Naive thymus-derived CD4-positive, alpha-beta T cell (primary cell): ENCODE measurements at regions not wholly inside any gene's neighbourhood (a gene's known extent, or its start where the extent isn't known, plus 50 kb on each side); places are given as distances from the start of the nearest gene placed in this dataset.
A peak's percentile ranks its signal among the peaks of the same experiment; 100 is the strongest.

Experiments used
- ATAC-seq: fragments of 150-1000 bp; cut with Tn5 transposase; 2 replicates; pipeline ENCODE4 v1.10.0; 2021; ENCODE audit warnings: mild to moderate bottlenecking, moderate library complexity
- CTCF ChIA-PET: fragments of 350-600 bp; sonication (Branson Sonifier 250); formaldehyde crosslinking; loops from one replicate; lab custom pipeline; 2021; ENCODE audit warnings: antibody characterized with exemption; lab: Charles Lee
- POLR2A ChIA-PET: fragments of 350-600 bp; sonication (Branson Sonifier 250); formaldehyde crosslinking; loops from one replicate; lab custom pipeline; 2021; ENCODE audit warnings: antibody characterized with exemption, inconsistent platforms; lab: Charles Lee
- DNase-seq, 9 donors: peaks; one replicate each; pipeline versions ENCODE4 v3.0.0 to v3.0.0-alpha.2; 2020 to 2022; ENCODE audit warnings: mixed read lengths in 1 of 9
- H3K27ac ChIP-seq: one replicate; pipeline ENCODE4 v1.7.0; 2013; ENCODE audit warnings: mild to moderate bottlenecking, low read depth, low read length, moderate library complexity
- H3K27me3 ChIP-seq, 2 donors: one replicate each; pipeline ENCODE4 v1.7.0; 2013; ENCODE audit warnings: low read length in 2 of 2, mild to moderate bottlenecking in 2 of 2, moderate library complexity in 2 of 2; ENCODE audit not compliant: control insufficient read depth in 2 of 2, insufficient read depth in 2 of 2
- H3K36me3 ChIP-seq, 3 experiments: 1 replicate in 2 of 3; 2 replicates in 1 of 3; pipeline ENCODE4 v1.7.0; 2013; ENCODE audit warnings: low read length in 3 of 3, mild to moderate bottlenecking in 3 of 3, moderate library complexity in 1 of 3; ENCODE audit not compliant: insufficient read depth in 3 of 3, control insufficient read depth in 2 of 3
- H3K4me1 ChIP-seq, 2 donors: one replicate each; pipeline ENCODE4 v1.7.0; 2013; ENCODE audit warnings: low read length in 2 of 2, mild to moderate bottlenecking in 2 of 2, moderate library complexity in 1 of 2; ENCODE audit not compliant: control insufficient read depth in 2 of 2, insufficient read depth in 2 of 2
- H3K4me3 ChIP-seq: 2 replicates; pipeline ENCODE4 v1.7.0; 2013; ENCODE audit warnings: mild to moderate bottlenecking, low read length
- H3K9me3 ChIP-seq, 3 experiments: 1 replicate in 2 of 3; 2 replicates in 1 of 3; pipeline ENCODE4 v1.7.0; 2013; ENCODE audit warnings: low read length in 3 of 3; ENCODE audit not compliant: control insufficient read depth in 2 of 3
- H3K27ac Mint-ChIP-seq, 9 donors: one replicate each; pipeline ENCODE4 v1.8.0; 2020 to 2022; ENCODE audit warnings: mixed read lengths in 9 of 9, mild to moderate bottlenecking in 8 of 9, moderate library complexity in 5 of 9, inconsistent platforms in 2 of 9
- H3K27me3 Mint-ChIP-seq, 5 donors: one replicate each; pipeline ENCODE4 v1.8.0; 2021 to 2022; ENCODE audit warnings: mixed read lengths in 5 of 5, mild to moderate bottlenecking in 1 of 5
- H3K36me3 Mint-ChIP-seq, 5 donors: one replicate each; pipeline ENCODE4 v1.8.0; 2020 to 2022; ENCODE audit warnings: mixed read lengths in 5 of 5, mild to moderate bottlenecking in 3 of 5, inconsistent platforms in 1 of 5
- H3K4me1 Mint-ChIP-seq, 7 donors: one replicate each; pipeline ENCODE4 v1.8.0; 2020 to 2022; ENCODE audit warnings: mixed read lengths in 7 of 7, mild to moderate bottlenecking in 3 of 7, inconsistent platforms in 1 of 7
- H3K4me3 Mint-ChIP-seq, 10 donors: one replicate each; pipeline ENCODE4 v1.8.0; 2020 to 2022; ENCODE audit warnings: mild to moderate bottlenecking in 10 of 10, mixed read lengths in 10 of 10, moderate library complexity in 6 of 10, inconsistent platforms in 2 of 10
- H3K9me3 Mint-ChIP-seq, 11 donors: one replicate each; pipeline ENCODE4 v1.8.0; 2020 to 2022; ENCODE audit warnings: mixed read lengths in 11 of 11, mild to moderate bottlenecking in 4 of 11, inconsistent platforms in 1 of 11, moderate library complexity in 1 of 11
- intact Hi-C, 2 donors: fragments of 100-400 bp; cut with micrococcal nuclease; formaldehyde crosslinking; loops; one replicate each; pipeline ENCODE4 v1.15.1; 2023

- Histone ChIP-seq H3K27ac (no peak overlapping the region), H3K9me3 (no peaks in the 10 kb centered on the region), H3K4me1 (no peaks in the 10 kb centered on the region), H3K27me3 (no peaks in the 10 kb centered on the region), H3K36me3 (no peaks in the 10 kb centered on the region), H3K4me3 (no peak overlapping the region)
- no peaks in the 10 kb centered on the region for H3K36me3 Mint-ChIP-seq
- H3K9me3 Mint-ChIP-seq = no peaks in the 10 kb centered on the region
- H3K4me3 Mint-ChIP-seq = peak overlapping the region in 2 of 10 donors; percentile 24 to 32
- peaks cover 0 to 8% (median 4%) of the 10 kb centered on the region in 7 donors for H3K4me1 Mint-ChIP-seq
- DNase-seq (peak; percentile 23 to 72 (median 53)), ATAC-seq (peak; percentile 78)
- intact Hi-C loops = loop anchor here (1.0 to 5.0 kb wide), 6 partner anchors 47 to 1528 kb away; no protein-coding TSS in a partner anchor
- H3K27ac Mint-ChIP-seq = no peak overlapping the region
- peaks cover 0 to 33% (median 10%) of the 10 kb centered on the region in 5 donors for H3K27me3 Mint-ChIP-seq
- ChIA-PET CTCF (interaction anchor here (0.7 to 2.9 kb wide), 9 partner anchors 9 to 1512 kb away, joined by 3 to 33 read pairs (median 4); no protein-coding TSS in a partner anchor), POLR2A (no interaction called here)
Measured at GRCh38 chr10:3239066-3239919, 66.7 kb upstream of the PITRM1 start.

- ChIA-PET CTCF (interaction anchor here (0.6 to 1.7 kb wide), 4 partner anchors 19 to 1461 kb away, joined by 3 to 6 read pairs (median 4); no protein-coding TSS in a partner anchor), POLR2A (no interaction called here)
- H3K36me3 Mint-ChIP-seq = no peaks in the 10 kb centered on the region
- no peak overlapping the region for H3K27ac ChIP-seq
- no peaks in the 10 kb centered on the region for H3K36me3 ChIP-seq
- H3K4me1 Mint-ChIP-seq = peaks cover 0 to 8% (median 4%) of the 10 kb centered on the region in 7 donors
- H3K27ac Mint-ChIP-seq = no peak overlapping the region
- ATAC-seq (no peak), DNase-seq (no peak)
- H3K4me1 ChIP-seq = no peaks in the 10 kb centered on the region
- intact Hi-C loops = loop anchor here in 1 of 2 donors (2.0 to 5.0 kb wide), 4 partner anchors 46 to 1529 kb away; no protein-coding TSS in a partner anchor
- H3K4me3 ChIP-seq = no peak overlapping the region
- no peak overlapping the region for H3K4me3 Mint-ChIP-seq
- H3K9me3 Mint-ChIP-seq = no peaks in the 10 kb centered on the region
- H3K9me3 ChIP-seq = no peaks in the 10 kb centered on the region
- H3K27me3 Mint-ChIP-seq = peaks cover 0 to 36% (median 7%) of the 10 kb centered on the region in 5 donors
- no peaks in the 10 kb centered on the region for H3K27me3 ChIP-seq
Measured at GRCh38 chr10:3238115-3238871, 65.7 kb upstream of the PITRM1 start.

- no peaks in the 10 kb centered on the region for H3K36me3 ChIP-seq
- Mint-ChIP-seq H3K4me1 (peaks cover 0 to 8% (median 4%) of the 10 kb centered on the region in 7 donors), H3K27ac (no peak overlapping the region), H3K36me3 (no peaks in the 10 kb centered on the region), H3K4me3 (no peak overlapping the region), H3K27me3 (peaks cover 0 to 43% (median 10%) of the 10 kb centered on the region in 5 donors), H3K9me3 (no peaks in the 10 kb centered on the region)
- DNase-seq = no peak
- intact Hi-C loops = loop anchor here in 1 of 2 donors (5.0 kb wide), 3 partner anchors 45 to 540 kb away; no protein-coding TSS in a partner anchor
- H3K27ac ChIP-seq = no peak overlapping the region
- no peaks in the 10 kb centered on the region for H3K27me3 ChIP-seq
- ATAC-seq = no peak
- H3K4me1 ChIP-seq = no peaks in the 10 kb centered on the region
- H3K9me3 ChIP-seq = no peaks in the 10 kb centered on the region
- H3K4me3 ChIP-seq = no peak overlapping the region
- ChIA-PET POLR2A (no interaction called here), CTCF (interaction anchor here (0.6 to 1.7 kb wide), 3 partner anchors 1419 to 1462 kb away, joined by 3 to 6 read pairs (median 5); no protein-coding TSS in a partner anchor)
Measured at GRCh38 chr10:3237530-3237929, 64.9 kb upstream of the PITRM1 start.

- no peak overlapping the region for H3K27ac Mint-ChIP-seq
- no peaks in the 10 kb centered on the region for H3K27me3 ChIP-seq
- intact Hi-C loops = loop anchor here in 1 of 2 donors (5.0 kb wide), 3 partner anchors 45 to 540 kb away; no protein-coding TSS in a partner anchor
- H3K27ac ChIP-seq = no peak overlapping the region
- H3K9me3 Mint-ChIP-seq = no peaks in the 10 kb centered on the region
- no peaks in the 10 kb centered on the region for H3K9me3 ChIP-seq
- POLR2A ChIA-PET = no interaction called here
- H3K4me1 ChIP-seq = no peaks in the 10 kb centered on the region
- peaks cover 0 to 8% (median 4%) of the 10 kb centered on the region in 7 donors for H3K4me1 Mint-ChIP-seq
- no peak for ATAC-seq
- DNase-seq = no peak
- H3K4me3 Mint-ChIP-seq = no peak overlapping the region
- no peaks in the 10 kb centered on the region for H3K36me3 ChIP-seq
- peaks cover 0 to 50% (median 11%) of the 10 kb centered on the region in 5 donors for H3K27me3 Mint-ChIP-seq
- no peak overlapping the region for H3K4me3 ChIP-seq
- H3K36me3 Mint-ChIP-seq = no peaks in the 10 kb centered on the region
- CTCF ChIA-PET = no interaction called here
Measured at GRCh38 chr10:3236644-3237404, 64.2 kb upstream of the PITRM1 start.

- no peaks in the 10 kb centered on the region for H3K9me3 Mint-ChIP-seq
- ATAC-seq (no peak), DNase-seq (no peak)
- H3K36me3 Mint-ChIP-seq = no peaks in the 10 kb centered on the region
- POLR2A ChIA-PET = no interaction called here
- Histone ChIP-seq H3K36me3 (no peaks in the 10 kb centered on the region), H3K27ac (no peak overlapping the region), H3K4me1 (no peaks in the 10 kb centered on the region), H3K9me3 (no peaks in the 10 kb centered on the region), H3K4me3 (no peak overlapping the region), H3K27me3 (no peaks in the 10 kb centered on the region)
- CTCF ChIA-PET = no interaction called here
- intact Hi-C loops = loop anchor here in 1 of 2 donors (5.0 kb wide), 3 partner anchors 44 to 541 kb away; no protein-coding TSS in a partner anchor
- H3K4me1 Mint-ChIP-seq = peaks cover 0 to 8% (median 4%) of the 10 kb centered on the region in 7 donors
- H3K4me3 Mint-ChIP-seq = no peak overlapping the region
- no peak overlapping the region for H3K27ac Mint-ChIP-seq
- H3K27me3 Mint-ChIP-seq = peaks cover 0 to 50% (median 11%) of the 10 kb centered on the region in 5 donors
Measured at GRCh38 chr10:3235996-3236510, 63.5 kb upstream of the PITRM1 start.

GRCh38 chr10:3235395-3235794 is 62.8 kb upstream of the PITRM1 start:
- peaks cover 0 to 8% (median 4%) of the 10 kb centered on the region in 7 donors for H3K4me1 Mint-ChIP-seq
- H3K27ac Mint-ChIP-seq = no peak overlapping the region
- no peak overlapping the region for H3K4me3 Mint-ChIP-seq
- H3K27ac ChIP-seq = no peak overlapping the region
- intact Hi-C loops = loop anchor here in 1 of 2 donors (5.0 kb wide), 3 partner anchors 43 to 542 kb away; no protein-coding TSS in a partner anchor
- peaks cover 0 to 51% (median 11%) of the 10 kb centered on the region in 5 donors for H3K27me3 Mint-ChIP-seq
- CTCF ChIA-PET = no interaction called here
- H3K4me3 ChIP-seq = no peak overlapping the region
- H3K9me3 Mint-ChIP-seq = no peaks in the 10 kb centered on the region
- H3K27me3 ChIP-seq = no peaks in the 10 kb centered on the region
- H3K4me1 ChIP-seq = no peaks in the 10 kb centered on the region
- H3K36me3 ChIP-seq = no peaks in the 10 kb centered on the region
- H3K9me3 ChIP-seq = no peaks in the 10 kb centered on the region
- ATAC-seq (no peak), DNase-seq (no peak)
- POLR2A ChIA-PET = no interaction called here
- no peaks in the 10 kb centered on the region for H3K36me3 Mint-ChIP-seq
